ENCODE measurements at regions not wholly inside any gene's neighbourhood (a gene's known extent, or its start where the extent isn't known, plus 50 kb on each side); places are given as distances from the start of the nearest gene placed in this dataset.
"Not testable (repeated sequence)": the region's sequence is repeated elsewhere in the genome, so short reads cannot be mapped to it uniquely, and the experiment has no call there.

GRCh38 chr16:72654535-72654934, 393.4 kb downstream of the ZFHX3 start:
- DNase-seq, result no peak

- no peak for DNase-seq
These were observed 398.5 kb downstream of the ZFHX3 start for GRCh38 chr16:72649254-72649944.

DNA sequence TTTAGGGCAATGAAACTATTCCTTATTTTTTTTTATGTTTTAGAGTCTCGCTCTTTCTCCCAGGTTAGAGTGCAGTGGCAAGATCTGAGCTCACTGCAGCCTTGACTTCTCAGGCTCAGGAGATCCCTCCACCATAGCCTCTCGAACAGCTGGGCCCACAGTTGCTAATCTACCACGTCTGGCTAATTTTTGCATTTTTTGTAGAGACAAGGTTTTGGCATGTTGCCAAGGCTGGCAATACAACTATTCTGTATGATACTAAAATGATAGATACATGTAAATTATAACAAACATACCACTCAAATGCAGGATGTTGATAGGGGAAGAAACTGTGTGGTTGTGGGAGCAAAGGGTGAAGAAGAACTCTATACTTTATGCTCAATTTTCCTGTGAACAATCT, 401.3 kb downstream of the ZFHX3 start:
- DNase-seq, result no peak

DNA sequence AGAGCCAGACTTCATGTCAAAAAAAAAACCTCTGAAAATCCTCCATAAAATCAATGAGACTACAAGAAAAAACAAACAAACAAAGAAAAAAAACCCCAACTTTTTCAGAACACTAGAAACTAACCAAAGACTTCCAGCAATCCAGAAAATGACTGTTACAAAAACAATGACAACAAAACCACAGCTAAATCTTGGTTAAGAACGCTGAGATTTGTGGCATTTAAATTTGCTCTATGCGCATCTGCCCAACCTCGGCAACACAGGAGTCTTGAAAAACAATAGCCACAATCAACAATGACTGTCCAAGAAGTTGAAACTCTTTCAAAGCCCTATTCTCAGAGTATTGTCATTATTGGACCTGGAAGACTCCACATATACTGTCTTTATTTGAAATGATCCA, 402.4 kb downstream of the ZFHX3 start:
- no peak for DNase-seq

- DNase-seq, result no peak
These were observed 403.0 kb downstream of the ZFHX3 start for GRCh38 chr16:72644911-72645310.

DNA sequence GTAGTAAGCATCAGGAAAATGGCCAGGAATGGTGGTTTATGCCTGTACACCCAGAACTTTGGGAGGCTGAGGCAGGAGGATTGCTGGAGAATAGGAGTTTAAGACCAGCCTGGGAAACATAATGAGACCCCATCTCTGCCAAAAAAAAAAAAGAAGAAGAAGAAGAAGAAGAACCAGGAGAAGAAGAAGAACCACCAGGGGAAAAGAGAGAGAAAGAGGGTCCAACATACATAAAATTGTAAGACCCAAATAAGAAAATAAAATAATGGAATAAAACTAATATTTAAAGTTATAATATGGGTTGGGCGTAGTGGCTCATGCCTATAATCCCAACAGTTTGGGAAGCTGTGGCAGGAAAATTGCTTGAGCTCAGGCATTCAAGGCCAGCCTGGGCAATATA, 408.4 kb downstream of the ZFHX3 start:
- no peak for DNase-seq

DNA sequence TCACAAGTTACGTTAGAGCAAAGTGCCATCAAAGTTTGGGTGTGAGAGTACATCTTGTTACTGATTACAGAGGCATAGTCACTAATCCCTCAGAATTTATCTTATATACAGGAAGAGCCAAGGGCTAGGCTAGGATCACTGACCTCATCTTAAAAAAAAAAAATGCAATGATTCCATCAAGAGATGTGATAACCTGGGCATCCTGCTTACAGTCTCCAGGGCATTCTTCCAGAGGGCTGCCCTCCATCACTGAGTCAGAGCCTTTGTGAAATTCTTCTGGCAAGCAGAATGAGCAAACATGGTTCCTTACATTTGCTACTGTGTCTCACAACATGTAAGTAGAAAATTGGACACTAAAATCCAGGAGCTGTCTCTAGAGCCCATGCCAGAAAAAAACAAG, 410.6 kb downstream of the ZFHX3 start:
- DNase-seq, result no peak

DNA sequence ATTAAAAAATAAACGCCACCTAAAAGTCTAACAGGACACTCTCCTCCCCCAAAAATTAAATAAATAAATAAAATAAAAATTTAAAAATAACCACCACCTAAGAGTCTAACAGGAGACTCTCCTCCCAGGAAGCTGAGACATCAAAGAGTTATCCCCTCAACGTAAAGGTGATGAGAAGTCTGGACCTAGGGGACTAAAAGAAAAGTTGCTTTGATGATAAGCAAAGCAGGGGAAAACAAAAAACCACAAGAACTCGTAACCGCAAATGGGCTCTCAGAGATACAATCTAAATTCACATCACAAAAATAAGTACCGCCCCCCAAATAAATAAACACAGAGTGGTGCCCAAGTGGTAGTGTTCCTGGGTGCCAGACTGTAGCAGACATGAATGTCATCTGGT, 412.2 kb downstream of the ZFHX3 start:
- no peak for DNase-seq

- no peak for DNase-seq
These were observed 412.8 kb downstream of the ZFHX3 start for GRCh38 chr16:72635104-72635503.

DNA sequence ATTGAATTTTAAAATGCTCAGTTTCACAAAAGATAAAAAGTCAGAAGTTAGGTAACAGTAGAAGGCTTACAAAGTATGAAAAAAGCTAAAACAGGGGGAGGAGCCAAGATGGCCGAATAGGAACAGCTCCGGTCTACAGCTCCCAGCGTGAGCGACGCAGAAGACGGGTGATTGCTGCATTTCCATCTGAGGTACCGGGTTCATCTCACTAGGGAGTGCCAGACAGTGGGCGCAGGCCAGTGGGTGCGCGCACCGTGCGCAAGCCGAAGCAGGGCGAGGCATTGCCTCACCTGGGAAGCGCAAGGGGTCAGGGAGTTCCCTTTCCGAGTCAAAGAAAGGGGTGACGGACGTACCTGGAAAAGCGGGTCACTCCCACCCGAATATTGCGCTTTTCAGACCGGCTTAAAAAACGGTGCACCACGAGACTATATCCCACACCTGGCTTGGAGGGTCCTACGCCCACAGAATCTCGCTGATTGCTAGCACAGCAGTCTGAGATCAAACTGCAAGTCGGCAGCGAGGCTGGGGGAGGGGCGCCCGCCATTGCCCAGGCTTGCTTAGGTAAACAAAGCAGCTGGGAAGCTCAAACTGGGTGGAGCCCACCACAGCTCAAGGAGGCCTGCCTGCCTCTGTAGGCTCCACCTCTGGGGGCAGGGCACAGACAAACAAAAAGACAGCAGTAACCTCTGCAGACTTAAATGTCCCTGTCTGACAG, 420.6 kb downstream of the ZFHX3 start:
- not testable (repeated sequence) for DNase-seq

DNA sequence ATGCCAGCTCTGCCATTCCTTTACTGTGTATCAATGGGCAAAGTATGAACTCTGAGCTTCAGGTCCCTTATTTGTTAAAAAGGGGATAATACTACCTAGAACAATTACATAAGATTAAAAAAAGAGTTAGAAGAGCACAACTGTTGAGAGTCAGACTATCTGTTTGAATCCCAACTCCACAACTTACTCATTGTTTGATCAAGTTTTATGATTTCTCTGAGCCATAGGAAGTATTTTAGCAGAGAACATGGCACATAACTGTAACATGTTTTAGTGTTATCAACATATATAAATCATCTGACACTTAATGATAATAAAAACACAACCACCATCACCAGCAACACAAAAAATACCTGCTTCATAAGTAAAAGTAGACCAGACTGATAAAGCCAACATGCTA, 421.3 kb downstream of the ZFHX3 start:
- DNase-seq, result no peak

DNA sequence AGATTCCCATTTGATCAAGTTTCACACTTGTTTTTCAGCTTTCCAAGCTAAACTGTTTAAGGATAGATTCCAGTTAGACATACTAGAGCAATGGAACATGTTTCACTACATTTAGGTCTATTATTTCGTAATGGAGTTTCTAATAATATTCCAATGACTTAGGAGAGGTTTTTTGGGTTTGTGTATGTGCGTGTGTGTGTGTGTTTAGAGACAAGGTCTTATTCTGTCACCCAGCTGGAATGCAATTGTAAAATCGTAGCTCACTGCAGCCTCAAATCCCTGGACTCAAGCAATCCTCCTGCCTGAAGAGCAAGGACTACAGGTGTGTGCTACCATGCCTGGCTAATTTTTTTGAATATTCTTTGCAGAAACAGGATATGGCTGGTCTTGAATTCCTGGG, 426.3 kb downstream of the ZFHX3 start:
- DNase-seq, result no peak

- no peak for DNase-seq
These were observed 427.1 kb downstream of the ZFHX3 start for GRCh38 chr16:72620853-72621252.

GRCh38 chr16:72620348-72620747, 427.6 kb downstream of the ZFHX3 start:
- no peak for DNase-seq

DNA sequence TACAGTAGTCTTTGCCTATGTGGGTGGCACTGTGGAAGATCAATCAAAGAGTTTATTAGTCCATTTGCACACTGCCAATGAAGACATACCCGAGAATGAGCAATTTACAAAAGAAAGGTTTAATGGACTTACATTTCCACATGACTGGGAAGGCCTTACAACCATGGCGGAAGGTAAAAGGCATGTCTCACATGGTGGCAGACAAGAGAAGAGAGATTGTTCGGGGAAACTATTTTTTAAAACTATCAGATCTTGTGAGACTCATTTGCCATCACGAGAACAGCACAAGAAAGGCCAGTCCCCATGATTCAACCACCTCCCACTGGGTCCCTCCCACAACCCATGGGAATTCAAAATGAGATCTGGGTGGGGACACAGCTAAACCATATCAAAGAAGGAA, 432.1 kb downstream of the ZFHX3 start:
- no peak for DNase-seq

DNA sequence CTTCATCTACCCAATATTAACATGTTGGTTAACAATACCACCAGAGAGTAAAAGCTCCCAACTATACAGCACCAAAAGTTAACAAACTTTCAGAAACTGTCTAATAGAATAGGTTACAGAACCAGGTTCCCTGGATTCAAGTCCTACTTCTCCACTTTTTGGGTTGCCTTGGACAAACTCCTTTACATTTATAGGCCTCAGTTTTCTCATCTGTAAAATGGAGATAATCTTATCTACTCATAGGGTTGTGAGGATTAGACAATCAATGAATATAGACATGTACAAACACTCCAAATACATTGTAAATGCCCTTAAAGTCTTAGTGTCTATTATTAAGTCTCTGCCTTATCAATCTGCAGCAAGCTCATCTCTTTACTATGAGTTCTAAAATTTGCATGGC, 435.2 kb downstream of the ZFHX3 start:
- DNase-seq, result no peak

- no peak for DNase-seq
These were observed 435.7 kb downstream of the ZFHX3 start for GRCh38 chr16:72612256-72612655.

- no peak for DNase-seq
These were observed 438.0 kb upstream of the PMFBP1 start for GRCh38 chr16:72609933-72610332.

DNA sequence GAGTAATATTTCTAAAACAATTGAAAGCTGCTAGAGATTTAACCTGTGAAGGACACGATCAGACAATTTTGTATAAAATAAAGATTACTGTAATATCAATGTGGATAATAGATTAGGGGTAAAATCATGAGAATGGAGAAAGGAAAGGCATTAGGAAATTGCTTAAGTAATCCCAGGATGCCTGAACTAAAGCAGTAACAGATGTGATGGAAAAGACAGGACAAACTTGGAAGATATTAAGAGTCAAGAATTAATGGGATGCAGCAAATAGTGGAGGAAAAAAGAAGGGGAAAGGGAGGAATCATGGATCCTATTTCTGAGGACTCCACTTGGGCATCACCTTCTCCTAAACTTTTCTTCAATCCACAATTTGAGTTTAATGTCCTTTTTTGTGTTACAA, 437.1 kb upstream of the PMFBP1 start:
- DNase-seq, result no peak

GRCh38 chr16:72604375-72604774, 432.4 kb upstream of the PMFBP1 start:
- DNase-seq, result no peak

- DNase-seq, result no peak
These were observed 430.5 kb upstream of the PMFBP1 start for GRCh38 chr16:72602499-72602898.

DNA sequence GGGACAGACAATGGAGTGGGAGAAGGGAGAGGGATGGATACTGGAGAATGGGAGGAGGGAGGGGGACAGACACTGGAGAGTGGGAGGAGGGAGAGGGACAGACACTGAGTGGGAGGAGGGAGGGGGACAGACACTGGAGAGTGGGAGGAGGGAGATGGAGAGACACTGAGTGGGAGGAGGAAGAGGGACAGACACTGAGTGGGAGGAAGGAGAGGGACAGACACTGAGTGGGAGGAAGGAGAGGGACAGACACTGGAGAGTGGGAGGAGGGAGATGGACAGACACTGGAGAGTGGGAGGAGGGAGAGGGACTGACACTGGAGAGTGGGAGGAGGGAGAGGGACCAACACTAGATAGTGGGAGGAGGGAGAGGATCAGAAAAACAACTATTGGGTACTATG, 426.7 kb upstream of the PMFBP1 start:
- DNase-seq, result no peak

GRCh38 chr16:72597938-72598337, 426.0 kb upstream of the PMFBP1 start:
- DNase-seq, result no peak

GRCh38 chr16:72596373-72596772, 424.4 kb upstream of the PMFBP1 start:
- DNase-seq, result no peak

Data from activated CD4-positive, alpha-beta T cell treated with anti-CD3 and anti-CD28 coated beads, Interleukin-2, amount 50 U/mL, for 4 hours (primary cell).